H9 (cell line): ENCODE measurements at regions not wholly inside any gene's neighbourhood (a gene's known extent, or its start where the extent isn't known, plus 50 kb on each side); places are given as distances from the start of the nearest gene placed in this dataset.

ENCODE experiments used
- DNase-seq: peaks from one replicate; pipeline ENCODE4 v3.0.0-alpha.2; 2017
- H2AFZ ChIP-seq: one replicate; pipeline ENCODE4 v1.6.1; 2013; ENCODE audit warnings: mild to moderate bottlenecking, low read length, control low read depth, moderate library complexity
- H2AK5ac ChIP-seq: 2 replicates; pipeline ENCODE4 v1.6.1; 2013; ENCODE audit warnings: low read length, control low read depth, mixed read lengths; ENCODE audit not compliant: insufficient read length
- H2BK120ac ChIP-seq: one replicate; pipeline ENCODE4 v1.6.1; 2013; ENCODE audit warnings: low read depth, mild to moderate bottlenecking, low read length, control low read depth, inconsistent platforms; ENCODE audit not compliant: poor library complexity, severe bottlenecking
- H2BK12ac ChIP-seq: 2 replicates; pipeline ENCODE4 v1.6.1; 2013; ENCODE audit warnings: low read length, control low read depth, mixed read lengths, low read depth; ENCODE audit not compliant: insufficient read length
- H2BK15ac ChIP-seq: 2 replicates; pipeline ENCODE4 v1.6.1; 2013; ENCODE audit warnings: low read depth, low read length, control low read depth
- H2BK20ac ChIP-seq: one replicate; pipeline ENCODE4 v1.6.1; 2013; ENCODE audit warnings: low read depth, mild to moderate bottlenecking, low read length, control low read depth, inconsistent platforms; ENCODE audit not compliant: poor library complexity, severe bottlenecking
- H2BK5ac ChIP-seq: 2 replicates; pipeline ENCODE4 v1.6.1; 2013; ENCODE audit warnings: low read length, control low read depth, mixed read lengths; ENCODE audit not compliant: insufficient read length
- H3K14ac ChIP-seq: 2 replicates; pipeline ENCODE4 v1.6.1; 2013; ENCODE audit warnings: low read length, control low read depth; ENCODE audit not compliant: insufficient read depth
- H3K18ac ChIP-seq: 2 replicates; pipeline ENCODE4 v1.6.1; 2013; ENCODE audit warnings: low read depth, mild to moderate bottlenecking, mixed read lengths, low read length, control low read depth; ENCODE audit not compliant: insufficient read length
- H3K23ac ChIP-seq: 2 replicates; pipeline ENCODE4 v1.6.1; 2013; ENCODE audit warnings: low read length, control low read depth, mixed read lengths, low read depth; ENCODE audit not compliant: insufficient read length
- H3K23me2 ChIP-seq: 2 replicates; pipeline ENCODE4 v1.6.1; 2013; ENCODE audit warnings: low read depth, mild to moderate bottlenecking, mixed read lengths, low read length, control low read depth; ENCODE audit not compliant: insufficient read length, poor library complexity, severe bottlenecking
- H3K27ac ChIP-seq: 2 replicates; pipeline ENCODE4 v1.5.1; 2013; ENCODE audit warnings: low read length, control low read depth, mixed read lengths, low read depth; ENCODE audit not compliant: insufficient read length
- H3K27me3 ChIP-seq: 2 replicates; pipeline ENCODE4 v1.6.1; 2013; ENCODE audit warnings: low read length, control low read depth, inconsistent platforms; ENCODE audit not compliant: insufficient read depth
- H3K4ac ChIP-seq: 2 replicates; pipeline ENCODE4 v1.6.1; 2013; ENCODE audit warnings: low read depth, mild to moderate bottlenecking, control low read depth, inconsistent platforms, low read length, moderate library complexity
- H3K4me1 ChIP-seq: 2 replicates; pipeline ENCODE4 v1.6.1; 2013; ENCODE audit warnings: low read length, control low read depth, inconsistent platforms; ENCODE audit not compliant: insufficient read depth
- H3K4me2 ChIP-seq: 2 replicates; pipeline ENCODE4 v1.6.1; 2013; ENCODE audit warnings: low read length, control low read depth, mixed read lengths; ENCODE audit not compliant: insufficient read length, insufficient read depth
- H3K56ac ChIP-seq: 2 replicates; pipeline ENCODE4 v1.6.1; 2013; ENCODE audit warnings: low read depth, mild to moderate bottlenecking, mixed read lengths, low read length, control low read depth; ENCODE audit not compliant: insufficient read length
- H3K79me1 ChIP-seq: 2 replicates; pipeline ENCODE4 v1.6.1; 2013; ENCODE audit warnings: low read depth, mild to moderate bottlenecking, moderate library complexity, low read length, control low read depth, inconsistent platforms; ENCODE audit not compliant: insufficient read depth, poor library complexity, severe bottlenecking
- H3K79me2 ChIP-seq: 2 replicates; pipeline ENCODE4 v1.6.1; 2013; ENCODE audit warnings: low read length, control low read depth, inconsistent platforms; ENCODE audit not compliant: insufficient read depth
- H3K9ac ChIP-seq: 2 replicates; pipeline ENCODE4 v1.6.1; 2013; ENCODE audit warnings: low read length, control low read depth, mixed read lengths; ENCODE audit not compliant: insufficient read length; ENCODE audit errors: extremely low read depth
- H3K9me3 ChIP-seq: one replicate; pipeline ENCODE4 v1.6.1; 2013; ENCODE audit warnings: low read depth, low read length, inconsistent platforms; ENCODE audit not compliant: control insufficient read depth
- H3T11ph ChIP-seq: one replicate; pipeline ENCODE4 v1.6.1; 2013; ENCODE audit warnings: mild to moderate bottlenecking, low read length, control low read depth, inconsistent platforms
- H4K20me1 ChIP-seq: one replicate; pipeline ENCODE4 v1.6.1; 2013; ENCODE audit not compliant: control insufficient read depth, insufficient read length, insufficient read depth
- H4K5ac ChIP-seq: 2 replicates; pipeline ENCODE4 v1.6.1; 2013; ENCODE audit warnings: low read depth, mild to moderate bottlenecking, mixed read lengths, low read length, control low read depth; ENCODE audit not compliant: insufficient read length
- H4K8ac ChIP-seq: replicated peaks from 2 replicates; pipeline ENCODE4 v1.6.1; 2013; ENCODE audit warnings: low read length, control low read depth, mixed read lengths, low read depth; ENCODE audit not compliant: insufficient read length
- H4K91ac ChIP-seq: 2 replicates; pipeline ENCODE4 v1.6.1; 2013; ENCODE audit warnings: low read depth, mild to moderate bottlenecking, moderate library complexity, mixed read lengths, low read length, control low read depth; ENCODE audit not compliant: insufficient read length
- H3K27ac Mint-ChIP-seq, 3 experiments: 2 replicates in 2 of 3; 3 replicates in 1 of 3; pipeline ENCODE4 v1.8.0; 2020 to 2021; ENCODE audit warnings: mixed read lengths in 3 of 3, mild to moderate bottlenecking in 1 of 3, moderate library complexity in 1 of 3
- H3K27me3 Mint-ChIP-seq: 2 replicates; pipeline ENCODE4 v1.8.0; 2021; ENCODE audit warnings: low read depth, mild to moderate bottlenecking, moderate library complexity, mixed read lengths
- H3K36me3 Mint-ChIP-seq, 3 experiments: 2 replicates in 2 of 3; 3 replicates in 1 of 3; pipeline ENCODE4 v1.8.0; 2020 to 2021; ENCODE audit warnings: low read depth in 3 of 3, mixed read lengths in 3 of 3; ENCODE audit not compliant: insufficient read depth in 1 of 3
- H3K4me1 Mint-ChIP-seq, 2 experiments: 2 replicates each; pipeline ENCODE4 v1.8.0; 2020; ENCODE audit warnings: mixed read lengths in 2 of 2
- H3K4me3 Mint-ChIP-seq, 2 experiments: 2 replicates in 1 of 2; 3 replicates in 1 of 2; pipeline ENCODE4 v1.8.0; 2020 to 2021; ENCODE audit warnings: mild to moderate bottlenecking in 2 of 2, mixed read lengths in 2 of 2, moderate library complexity in 1 of 2
- H3K9me3 Mint-ChIP-seq, 2 experiments: 2 replicates in 1 of 2; 3 replicates in 1 of 2; pipeline ENCODE4 v1.8.0; 2020; ENCODE audit warnings: mild to moderate bottlenecking in 2 of 2, mixed read lengths in 2 of 2, moderate library complexity in 1 of 2
- CTCF ChIP-seq: fragments of 200-600 bp; sonication (generic); conservative IDR thresholded peaks from 3 replicates; pipeline ENCODE4 v1.8.0; 2021; ENCODE audit warnings: antibody characterized with exemption, mild to moderate bottlenecking
- WGBS: extraction: QIAGEN DNeasy Blood & Tissue Kit; methylation state at CpG from one replicate; pipeline ENCODE4 v1.1.7; 2013; ENCODE audit warnings: missing lambda C conversion rate, low lambda C conversion rate, mixed read lengths; ENCODE audit not compliant: insufficient read length; ENCODE audit errors: extremely low coverage; 5-methylcytosine and 5-hydroxymethylcytosine counted together

- no peak overlapping the region for H2AFZ ChIP-seq
- H3K4ac ChIP-seq, result no peak overlapping the region
- Mint-ChIP-seq H3K36me3 (peaks cover 0 to 4% (median 0%) of the 10 kb centered on the region in 3 experiments; a peak in 3 of 7 replicates), H3K4me1 (peaks cover 23 to 27% of the 10 kb centered on the region in 2 experiments), H3K27me3 (no peaks in the 10 kb centered on the region), H3K4me3 (no peak overlapping the region), H3K9me3 (peaks cover 8 to 10% of the 10 kb centered on the region in 2 experiments; a peak in 3 of 5 replicates), H3K27ac (no peak overlapping the region; a peak in 1 of 7 replicates)
- DNase-seq, result no peak
- H2BK20ac ChIP-seq, result no peak overlapping the region
- no peak overlapping the region for H3K9ac ChIP-seq
- no peak overlapping the region for H3K14ac ChIP-seq
- H3K79me1 ChIP-seq, result no peaks in the 10 kb centered on the region
- H3K79me2 ChIP-seq, result no peaks in the 10 kb centered on the region
- H3K23ac ChIP-seq, result no peak overlapping the region
- no peak for TF ChIP-seq CTCF
- peaks cover 2% of the 10 kb centered on the region; the same call in 1 of the 2 replicates for H3K4me1 ChIP-seq
- no peak overlapping the region for H3K56ac ChIP-seq
- no peak overlapping the region for H4K5ac ChIP-seq
- no peaks in the 10 kb centered on the region for H3K23me2 ChIP-seq
- no CpG with 5 or more reads among the region's 1 CpG for WGBS
- peaks cover 3% of the 10 kb centered on the region for H4K20me1 ChIP-seq
- H2BK15ac ChIP-seq, result no peak overlapping the region
- H2BK5ac ChIP-seq, result no peak overlapping the region
- H3K4me2 ChIP-seq, result no peak overlapping the region
- no peaks in the 10 kb centered on the region for H3K27me3 ChIP-seq
- H4K8ac ChIP-seq, result no peak overlapping the region
- no peak overlapping the region for H4K91ac ChIP-seq
- H3K9me3 ChIP-seq, result no peaks in the 10 kb centered on the region
- H2AK5ac ChIP-seq, result no peak overlapping the region
- H2BK120ac ChIP-seq, result no peak overlapping the region
- H3T11ph ChIP-seq, result no peak overlapping the region
- H3K18ac ChIP-seq, result no peak overlapping the region
- no peak overlapping the region for H2BK12ac ChIP-seq
- no peak overlapping the region for H3K27ac ChIP-seq
Measured at GRCh38 chr10:117927332-117927731, 119.4 kb downstream of the RAB11FIP2 start.
